H1 (cell line): ENCODE measurements at regions not wholly inside any gene's neighbourhood (a gene's known extent, or its start where the extent isn't known, plus 50 kb on each side); places are given as distances from the start of the nearest gene placed in this dataset.

Experiments
- CTCF ChIA-PET: fragments of 300-600 bp; sonication (Branson Sonifier 250); formaldehyde crosslinking; loops from one replicate; lab custom pipeline; 2021; ENCODE audit not compliant: partially characterized antibody; lab: Charles Lee
- POLR2A ChIA-PET: fragments of 300-600 bp; sonication (Branson Sonifier 250); formaldehyde crosslinking; loops from one replicate; lab custom pipeline; 2021; ENCODE audit warnings: inconsistent platforms; ENCODE audit not compliant: partially characterized antibody; lab: Charles Lee
- DNase-seq, 2 experiments: peaks; one replicate each; pipeline versions ENCODE4 v3.0.0 to v3.0.0-alpha.2; 2010 to 2022; ENCODE audit warnings: low spot score in 2 of 2, low read depth in 1 of 2, mixed read lengths in 1 of 2
- FAIRE-seq: peaks from 2 replicates; lab custom pipeline; 2011; peaks lifted over from hg19 to GRCh38; lab: Jason Lieb, UNC
- H2AFZ ChIP-seq: 2 replicates; pipeline ENCODE4 v1.8.1; 2012; ENCODE audit warnings: low read length, inconsistent platforms
- H2AK5ac ChIP-seq: 2 replicates; pipeline ENCODE4 v1.6.1; 2013; ENCODE audit warnings: low read depth, low read length
- H2BK120ac ChIP-seq: replicated peaks from 2 replicates; pipeline ENCODE3; 2013; ENCODE audit warnings: low read depth, low read length, inconsistent platforms
- H2BK12ac ChIP-seq: 2 replicates; pipeline ENCODE4 v1.6.1; 2013; ENCODE audit warnings: low read depth, low read length
- H2BK15ac ChIP-seq: 2 replicates; pipeline ENCODE4 v1.6.1; 2013; ENCODE audit warnings: low read length
- H2BK20ac ChIP-seq: 2 replicates; pipeline ENCODE4 v1.6.1; 2013; ENCODE audit warnings: low read length
- H2BK5ac ChIP-seq: 2 replicates; pipeline ENCODE4 v1.6.1; 2013; ENCODE audit warnings: low read depth, low read length
- H3K14ac ChIP-seq: 2 replicates; pipeline ENCODE4 v1.6.1; 2013; ENCODE audit warnings: inconsistent platforms; ENCODE audit not compliant: insufficient read length
- H3K18ac ChIP-seq: 2 replicates; pipeline ENCODE4 v1.6.1; 2013; ENCODE audit warnings: low read length; ENCODE audit errors: extremely low read depth
- H3K23ac ChIP-seq: 2 replicates; pipeline ENCODE4 v1.6.1; 2013; ENCODE audit warnings: inconsistent platforms; ENCODE audit not compliant: insufficient read length
- H3K23me2 ChIP-seq: 2 replicates; pipeline ENCODE4 v1.6.1; 2013; ENCODE audit warnings: low read depth, low read length
- H3K27ac ChIP-seq: 2 replicates; pipeline ENCODE4 v1.6.1; 2011; ENCODE audit warnings: low read depth, low read length, inconsistent platforms
- H3K27me3 ChIP-seq, 4 experiments: replicated peaks in 1 of 4; 1 replicate in 1 of 4; 2 replicates in 3 of 4; pipeline versions ENCODE4 v1.6.1 to v1.8.1; 2011 to 2013; ENCODE audit warnings: low read length in 3 of 4, mild to moderate bottlenecking in 3 of 4, inconsistent platforms in 2 of 4, mixed read lengths in 2 of 4, moderate library complexity in 1 of 4; ENCODE audit not compliant: control insufficient read depth in 3 of 4, insufficient read depth in 3 of 4; ENCODE audit errors: extremely low read depth in 1 of 4
- H3K36me3 ChIP-seq, 4 experiments: 2 replicates each; pipeline versions ENCODE4 v1.6.1 to v1.8.1; 2011 to 2013; ENCODE audit warnings: mild to moderate bottlenecking in 4 of 4, low read length in 3 of 4, moderate library complexity in 2 of 4, control low read depth in 1 of 4, inconsistent platforms in 1 of 4; ENCODE audit not compliant: insufficient read depth in 4 of 4, control insufficient read depth in 2 of 4
- H3K4ac ChIP-seq: replicated peaks from 2 replicates; pipeline ENCODE3; 2013; ENCODE audit warnings: low read length, low read depth, mixed read lengths, inconsistent platforms; ENCODE audit not compliant: insufficient read length
- H3K4me1 ChIP-seq, 4 experiments: replicated peaks in 1 of 4; 1 replicate in 1 of 4; 2 replicates in 3 of 4; pipeline versions ENCODE4 v1.6.1 to v1.8.1; 2011 to 2013; ENCODE audit warnings: low read length in 3 of 4, inconsistent platforms in 2 of 4, mixed read lengths in 1 of 4; ENCODE audit not compliant: insufficient read depth in 4 of 4, control insufficient read depth in 3 of 4
- H3K4me2 ChIP-seq, 2 experiments: 2 replicates each; pipeline versions ENCODE4 v1.6.1 to v1.8.1; 2011 to 2013; ENCODE audit warnings: low read depth in 2 of 2, low read length in 2 of 2, control low read depth in 1 of 2, inconsistent platforms in 1 of 2, mild to moderate bottlenecking in 1 of 2; ENCODE audit not compliant: insufficient read depth in 1 of 2
- H3K4me3 ChIP-seq, 4 experiments: fragments of 200-600, 300-600 bp in 1 of 4; sonication (generic), shearing (Covaris generic), sonication (Bioruptor Twin) in 1 of 4; 2 replicates each; pipeline versions ENCODE4 v1.5.1 to v1.8.1; 2011 to 2016; ENCODE audit warnings: low read length in 4 of 4, low read depth in 3 of 4, control low read depth in 2 of 4, inconsistent platforms in 2 of 4, mild to moderate bottlenecking in 2 of 4, mixed read lengths in 1 of 4, moderate library complexity in 1 of 4; ENCODE audit not compliant: insufficient read depth in 2 of 4; ENCODE audit errors: extremely low read depth in 1 of 4
- H3K56ac ChIP-seq: replicated peaks from 2 replicates; pipeline ENCODE3; 2013; ENCODE audit warnings: low read depth, mild to moderate bottlenecking, mixed read lengths, low read length, inconsistent platforms; ENCODE audit not compliant: insufficient read length
- H3K79me1 ChIP-seq: 2 replicates; pipeline ENCODE4 v1.6.1; 2013; ENCODE audit warnings: low read depth, low read length, control low read depth
- H3K79me2 ChIP-seq, 2 experiments: 2 replicates each; pipeline versions ENCODE4 v1.6.1 to v1.8.1; 2012 to 2013; ENCODE audit warnings: low read length in 2 of 2, mild to moderate bottlenecking in 2 of 2, inconsistent platforms in 1 of 2; ENCODE audit not compliant: insufficient read depth in 2 of 2, control insufficient read depth in 1 of 2
- H3K9ac ChIP-seq, 4 experiments: replicated peaks in 1 of 4; 1 replicate in 1 of 4; 2 replicates in 3 of 4; pipeline versions ENCODE4 v1.6.1 to v1.8.1; 2011 to 2013; ENCODE audit warnings: low read depth in 3 of 4, low read length in 3 of 4, control low read depth in 2 of 4, mild to moderate bottlenecking in 2 of 4, moderate library complexity in 2 of 4, inconsistent platforms in 1 of 4; ENCODE audit errors: extremely low read depth in 1 of 4
- H3K9me3 ChIP-seq, 2 experiments: 2 replicates each; pipeline versions ENCODE4 v1.6.1 to v1.8.1; 2012 to 2013; ENCODE audit warnings: mild to moderate bottlenecking in 2 of 2, moderate library complexity in 2 of 2, control low read depth in 1 of 2, inconsistent platforms in 1 of 2, low read depth in 1 of 2, low read length in 1 of 2, mixed read lengths in 1 of 2; ENCODE audit not compliant: insufficient read depth in 2 of 2
- H4K20me1 ChIP-seq, 2 experiments: replicated peaks in 1 of 2; 2 replicates each; pipeline versions ENCODE3 to v1.8.1; 2011 to 2013; ENCODE audit warnings: inconsistent platforms in 2 of 2, low read length in 2 of 2, mild to moderate bottlenecking in 1 of 2; ENCODE audit not compliant: insufficient read depth in 2 of 2, control insufficient read depth in 1 of 2
- H4K5ac ChIP-seq: 2 replicates; pipeline ENCODE4 v1.6.1; 2013; ENCODE audit warnings: low read length, low read depth, mixed read lengths, inconsistent platforms; ENCODE audit not compliant: insufficient read length
- H4K8ac ChIP-seq: 2 replicates; pipeline ENCODE4 v1.8.0; 2013; ENCODE audit warnings: mild to moderate bottlenecking, moderate library complexity, low read length, inconsistent platforms; ENCODE audit not compliant: insufficient read depth; ENCODE audit errors: extremely low read depth
- H4K91ac ChIP-seq: replicated peaks from 2 replicates; pipeline ENCODE3; 2013; ENCODE audit warnings: low read length, mixed read lengths, inconsistent platforms; ENCODE audit not compliant: insufficient read length
- MAFK ChIP-seq: IDR thresholded peaks from 2 replicates; pipeline ENCODE4 v1.6.1; 2012; ENCODE audit warnings: low read depth, mild to moderate bottlenecking, improper control_type of control experiment, low read length
- POLR2A ChIP-seq, 2 experiments: IDR thresholded peaks; 1 replicate in 1 of 2; 2 replicates in 1 of 2; pipeline ENCODE4 v1.6.1; 2011; ENCODE audit warnings: low read depth in 2 of 2, low read length in 2 of 2, mild to moderate bottlenecking in 2 of 2; ENCODE audit errors: control extremely low read depth in 1 of 2
- SIN3A ChIP-seq, 2 experiments: IDR thresholded peaks in 1 of 2; conservative IDR thresholded peaks in 1 of 2; 2 replicates each; pipeline ENCODE4 v1.6.1; 2011 to 2012; ENCODE audit warnings: low read length in 2 of 2, improper control_type of control experiment in 1 of 2, low read depth in 1 of 2, mild to moderate bottlenecking in 1 of 2
- WGBS, 2 experiments: shearing (Covaris generic) in 1 of 2; methylation state at CpG; one replicate each; pipeline versions ENCODE4 v1.1.6 to v1.1.7; 2013 to 2015; ENCODE audit warnings: low lambda C conversion rate in 2 of 2, mixed read lengths in 2 of 2, inconsistent platforms in 1 of 2, low coverage in 1 of 2, missing lambda C conversion rate in 1 of 2; ENCODE audit not compliant: insufficient replicate concordance in 2 of 2, insufficient coverage in 1 of 2, insufficient read length in 1 of 2; ENCODE audit errors: extremely low coverage in 1 of 2, missing lambda C conversion rate in 1 of 2; 5-methylcytosine and 5-hydroxymethylcytosine counted together

- H4K5ac ChIP-seq, result no peak overlapping the region
- no peak overlapping the region for H2BK5ac ChIP-seq
- no peak overlapping the region for H4K8ac ChIP-seq
- H3K9me3 ChIP-seq, result no peaks in the 10 kb centered on the region
- ChIA-PET POLR2A (no interaction called here), CTCF (interaction anchor here (1.2 kb wide), 1 partner anchor 241 kb away, joined by 5 read pairs; no protein-coding TSS in a partner anchor)
- no peak overlapping the region for H2BK15ac ChIP-seq
- no peaks in the 10 kb centered on the region for H3K36me3 ChIP-seq
- H2AFZ ChIP-seq, result no peak overlapping the region
- no peaks in the 10 kb centered on the region for H3K27me3 ChIP-seq
- no peak overlapping the region for H3K18ac ChIP-seq
- FAIRE-seq, result no peak
- 100% methylated on average over 2 of the region's 2 CpGs; no CpG with 5 or more reads in 1 of the 2 experiments for WGBS, 2 experiments
- H2BK20ac ChIP-seq, result no peak overlapping the region
- H4K91ac ChIP-seq, result no peak overlapping the region
- no peak overlapping the region for H2BK12ac ChIP-seq
- no peak overlapping the region for H3K56ac ChIP-seq
- no peaks in the 10 kb centered on the region for H4K20me1 ChIP-seq
- H3K4me2 ChIP-seq, result no peak overlapping the region
- no peak overlapping the region for H3K4me3 ChIP-seq
- no peaks in the 10 kb centered on the region for H3K79me1 ChIP-seq
- no peak overlapping the region for H3K9ac ChIP-seq
- H3K4ac ChIP-seq, result no peak overlapping the region
- TF ChIP-seq SIN3A (conservative IDR thresholded peaks at IDR 0.05 in 1 of 2, IDR thresholded peaks at IDR 0.05 in 1 of 2; ENCODE audit: low read depth in 1 of 2, low read length in 2 of 2), result no peak
- no peak for TF ChIP-seq MAFK
- TF ChIP-seq POLR2A (IDR thresholded peaks at IDR 0.05; ENCODE audit: control extremely low read depth in 1 of 2, low read depth in 2 of 2, low read length in 2 of 2), result no peak
- no peaks in the 10 kb centered on the region for H3K4me1 ChIP-seq
- no peaks in the 10 kb centered on the region for H3K23me2 ChIP-seq
- H3K27ac ChIP-seq, result no peak overlapping the region
- no peaks in the 10 kb centered on the region for H3K79me2 ChIP-seq
- no peak overlapping the region for H3K23ac ChIP-seq
- DNase-seq, result no peak
- no peak overlapping the region for H2AK5ac ChIP-seq
- H3K14ac ChIP-seq, result no peak overlapping the region
- H2BK120ac ChIP-seq, result no peak overlapping the region
These were observed 223.4 kb upstream of the CHORDC1 start for GRCh38 chr11:90446207-90446606.
